Transverse colon (tissue), 4 donors: ENCODE measurements at regions not wholly inside any gene's neighbourhood (a gene's known extent, or its start where the extent isn't known, plus 50 kb on each side); places are given as distances from the start of the nearest gene placed in this dataset.

Experiments used
- DNase-seq: peaks from one replicate; pipeline ENCODE4 v3.0.0-alpha.2; 2019
- H3K27ac ChIP-seq, 4 donors: fragments of 200-600 bp; sonication (generic); 2 replicates each; pipeline ENCODE4 v1.5.1; 2016 to 2018; ENCODE audit warnings: inconsistent platforms in 4 of 4
- H3K27me3 ChIP-seq: fragments of 200-600 bp; sonication (generic); 2 replicates; pipeline ENCODE4 v1.5.1; 2017; ENCODE audit warnings: inconsistent platforms
- H3K36me3 ChIP-seq, 4 donors: fragments of 200-600 bp; sonication (generic); 2 replicates each; pipeline ENCODE4 v1.5.1; 2017 to 2019; ENCODE audit warnings: inconsistent platforms in 4 of 4
- H3K4me1 ChIP-seq, 4 donors: fragments of 200-600 bp; sonication (generic); 2 replicates each; pipeline ENCODE4 v1.5.1; 2017 to 2020; ENCODE audit warnings: inconsistent platforms in 4 of 4
- H3K4me3 ChIP-seq, 4 donors: fragments of 200-600 bp; sonication (generic); 1 replicate in 1 of 4; 2 replicates in 3 of 4; pipeline versions ENCODE4 v1.5.1 to v1.6.1; 2017 to 2019; ENCODE audit warnings: inconsistent platforms in 4 of 4
- H3K9me3 ChIP-seq, 2 donors: fragments of 200-600 bp; sonication (generic); 2 replicates each; pipeline ENCODE4 v1.5.1; 2017 to 2019; ENCODE audit warnings: inconsistent platforms in 2 of 2
- CTCF ChIP-seq, 5 experiments: fragments of 200-600 bp in 3 of 5; fragments of 450-650 bp in 2 of 5; sonication (generic) in 3 of 5; IDR thresholded peaks; 1 replicate in 2 of 5; 2 replicates in 3 of 5; pipeline ENCODE4 v1.5.1; 2016 to 2017; ENCODE audit warnings: antibody characterized with exemption in 5 of 5, inconsistent platforms in 3 of 5, mild to moderate bottlenecking in 2 of 5, moderate library complexity in 1 of 5
- EP300 ChIP-seq: sonication (generic); formaldehyde crosslinking; IDR thresholded peaks from one replicate; pipeline ENCODE4 v1.6.1; 2017; ENCODE audit warnings: antibody characterized with exemption, low read depth
- POLR2A ChIP-seq: fragments of 450-650 bp; IDR thresholded peaks from one replicate; pipeline ENCODE4 v1.6.1; 2016; ENCODE audit warnings: antibody characterized with exemption, mild to moderate bottlenecking, moderate library complexity
- POLR2AphosphoS5 ChIP-seq, 3 donors: sonication (generic); formaldehyde crosslinking; IDR thresholded peaks; one replicate each; pipeline ENCODE4 v1.6.1; 2016; ENCODE audit warnings: antibody characterized with exemption in 3 of 3
- WGBS, 2 donors: methylation state at CpG; one replicate each; pipeline ENCODE4 v1.1.5; 2018; ENCODE audit warnings: low coverage in 1 of 2; 5-methylcytosine and 5-hydroxymethylcytosine counted together
- in situ Hi-C, 4 donors: fragments of 200-750 bp; cut with MboI; loops; one replicate each; pipeline versions ENCODE4 v1.15.0 to v1.15.1; 2017; ENCODE audit warnings: low sequenced_read_pairs in 3 of 4, low pct_ligation_motif_present in 1 of 4, low pct_unique_long_range_greater_than_20kb in 1 of 4
- intact Hi-C: fragments of 100-400 bp; cut with DNase I; formaldehyde crosslinking; loops from one replicate; pipeline ENCODE4 v1.15.1; 2023; ENCODE audit warnings: low total_unique reads

DNA sequence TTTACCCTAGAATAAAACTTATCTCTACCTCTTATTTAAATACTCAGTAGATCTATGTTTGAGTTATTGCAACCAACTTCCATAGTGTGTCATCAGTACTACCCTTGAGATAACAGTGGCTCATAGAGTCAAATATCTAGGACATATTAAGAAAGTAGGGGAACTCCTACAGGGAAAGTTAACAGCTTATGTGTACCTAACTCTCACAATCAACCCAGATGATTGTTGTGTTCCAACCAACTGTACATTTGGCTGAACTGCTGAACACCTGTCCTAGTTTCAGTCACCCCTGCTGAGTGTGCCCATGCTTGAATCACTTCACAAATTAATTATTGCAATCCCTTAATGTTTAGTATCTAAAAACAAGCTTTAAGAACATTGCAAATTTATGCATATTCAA lies 244.2 kb upstream of the GRID2 start:
- in situ Hi-C loops: no loop called here

DNA sequence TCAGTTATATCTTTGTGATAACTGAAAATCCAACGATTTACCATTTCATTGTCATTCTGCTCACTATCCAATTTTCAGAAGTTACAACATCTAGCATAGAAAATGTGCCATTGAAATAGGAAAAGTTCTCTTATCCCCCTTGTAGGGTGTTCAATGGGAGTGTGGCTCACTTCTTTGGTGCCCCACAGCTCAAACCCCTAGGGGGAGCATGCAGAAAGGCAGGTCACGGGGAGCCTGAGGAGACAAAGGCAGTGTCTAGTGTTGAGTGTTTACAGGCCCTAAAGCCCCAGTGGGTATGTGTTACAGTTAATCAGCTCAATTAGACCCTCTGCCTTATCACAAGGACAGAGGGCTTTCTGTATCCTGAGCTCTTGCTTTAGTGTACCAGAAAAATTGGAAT lies 243.4 kb upstream of the GRID2 start:
- in situ Hi-C loops: no loop called here
- 72 to 81% methylated on average over 2 of the region's 2 CpGs for WGBS, 2 donors
- intact Hi-C loops: no loop called here

More for the DNA sequence above, 244.2 kb upstream of the GRID2 start:
- no peaks in the 10 kb centered on the region for H3K9me3 ChIP-seq
- H3K27ac ChIP-seq: no peak overlapping the region
- no peaks in the 10 kb centered on the region for H3K4me1 ChIP-seq
- H3K27me3 ChIP-seq: no peaks in the 10 kb centered on the region
- H3K36me3 ChIP-seq: no peaks in the 10 kb centered on the region
- no peak for DNase-seq
- no peak for TF ChIP-seq CTCF (IDR thresholded peaks at IDR 0.05)
- no peak for TF ChIP-seq POLR2AphosphoS5 (IDR thresholded peaks at IDR 0.05)
- TF ChIP-seq POLR2A: no peak
- no peak for TF ChIP-seq EP300
- intact Hi-C loops: no loop called here
- no peak overlapping the region for H3K4me3 ChIP-seq

DNA sequence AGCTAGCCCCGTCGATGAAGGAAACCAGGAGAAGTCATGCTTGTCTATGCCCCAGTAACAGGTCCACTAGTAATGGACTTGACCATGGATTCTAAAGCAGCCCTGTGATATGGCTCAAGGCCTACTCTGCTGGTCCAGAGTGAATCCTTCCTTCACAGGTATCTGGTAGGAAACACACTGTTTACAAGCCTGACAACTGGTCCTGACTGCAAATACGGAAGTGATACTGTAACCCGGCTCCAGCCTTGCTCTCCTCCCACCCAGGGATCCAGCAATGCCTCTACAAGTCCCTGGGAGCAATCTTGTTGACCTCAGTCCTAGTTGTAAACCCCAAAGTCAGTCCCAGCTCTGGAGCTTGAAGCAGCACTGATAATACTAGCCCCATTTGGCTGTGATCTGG lies 239.2 kb upstream of the GRID2 start:
- intact Hi-C loops: no loop called here
- DNase-seq: no peak
- Histone ChIP-seq H3K27ac (no peak overlapping the region), H3K4me3 (no peak overlapping the region), H3K36me3 (no peaks in the 10 kb centered on the region), H3K4me1 (no peaks in the 10 kb centered on the region), H3K9me3 (no peaks in the 10 kb centered on the region), H3K27me3 (no peaks in the 10 kb centered on the region)
- 76% methylated on average over 4 of the region's 4 CpGs; no CpG with 5 or more reads in 1 of the 2 donors for WGBS, 2 donors
- TF ChIP-seq EP300 (no peak), CTCF (IDR thresholded peaks at IDR 0.05) (no peak), POLR2AphosphoS5 (IDR thresholded peaks at IDR 0.05) (no peak), POLR2A (no peak)
- in situ Hi-C loops: no loop called here

More for the DNA sequence above, 243.4 kb upstream of the GRID2 start:
- TF ChIP-seq POLR2A (no peak), CTCF (IDR thresholded peaks at IDR 0.05) (no peak), POLR2AphosphoS5 (IDR thresholded peaks at IDR 0.05) (no peak), EP300 (no peak)
- no peak overlapping the region for H3K27ac ChIP-seq
- DNase-seq: no peak
- no peaks in the 10 kb centered on the region for H3K27me3 ChIP-seq
- no peaks in the 10 kb centered on the region for H3K4me1 ChIP-seq
- H3K4me3 ChIP-seq: no peak overlapping the region
- H3K36me3 ChIP-seq: no peaks in the 10 kb centered on the region
- no peaks in the 10 kb centered on the region for H3K9me3 ChIP-seq

- H3K9me3 ChIP-seq: peaks cover 0 to 6% of the 10 kb centered on the region in 2 donors
- no peak for TF ChIP-seq EP300
- no peak for TF ChIP-seq POLR2AphosphoS5 (IDR thresholded peaks at IDR 0.05)
- TF ChIP-seq POLR2A: no peak
- TF ChIP-seq CTCF (IDR thresholded peaks at IDR 0.05): no peak
- no peak overlapping the region for H3K27ac ChIP-seq
- no peaks in the 10 kb centered on the region for H3K27me3 ChIP-seq
- no peak for DNase-seq
- no peaks in the 10 kb centered on the region for H3K4me1 ChIP-seq
- in situ Hi-C loops (no loop called here), intact Hi-C loops (no loop called here)
- H3K4me3 ChIP-seq: no peak overlapping the region
- H3K36me3 ChIP-seq: no peaks in the 10 kb centered on the region
These were observed 237.3 kb upstream of the GRID2 start for GRCh38 chr4:92066485-92066884.
